Karpas-422 (cell line): ENCODE measurements at regions not wholly inside any gene's neighbourhood (a gene's known extent, or its start where the extent isn't known, plus 50 kb on each side); places are given as distances from the start of the nearest gene placed in this dataset.
A peak's percentile ranks its signal among the peaks of the same experiment; 100 is the strongest.

Source experiments
- DNase-seq: peaks from one replicate; pipeline ENCODE4 v3.0.0-alpha.2; 2015
- H2AFZ ChIP-seq: fragments of 200-600 bp; sonication (generic); 2 replicates; pipeline ENCODE4 v1.6.1; 2014; ENCODE audit warnings: antibody characterized with exemption, low read length, mixed read lengths
- H3K27ac ChIP-seq: fragments of 200-600 bp; sonication (generic); 2 replicates; pipeline ENCODE4 v1.5.1; 2014; ENCODE audit warnings: mild to moderate bottlenecking, low read length, moderate library complexity
- H3K27me3 ChIP-seq: fragments of 200-600 bp; sonication (generic); 2 replicates; pipeline ENCODE4 v1.6.1; 2014; ENCODE audit warnings: low read length, mixed read lengths
- H3K36me3 ChIP-seq: fragments of 200-600 bp; sonication (generic); 2 replicates; pipeline ENCODE4 v1.6.1; 2014; ENCODE audit warnings: low read length, mixed read lengths; ENCODE audit not compliant: insufficient read depth
- H3K4me1 ChIP-seq: fragments of 200-600 bp; sonication (generic); 2 replicates; pipeline ENCODE4 v1.6.1; 2014; ENCODE audit warnings: mild to moderate bottlenecking, low read length, mixed read lengths
- H3K4me2 ChIP-seq: fragments of 200-600 bp; sonication (generic); 2 replicates; pipeline ENCODE4 v1.6.1; 2014; ENCODE audit warnings: low read length, low read depth, mild to moderate bottlenecking; ENCODE audit not compliant: poor library complexity, severe bottlenecking
- H3K4me3 ChIP-seq: fragments of 200-600 bp; sonication (generic); 2 replicates; pipeline ENCODE4 v1.5.1; 2014; ENCODE audit warnings: mild to moderate bottlenecking, antibody characterized with exemption, low read length, mixed read lengths
- H3K79me2 ChIP-seq: fragments of 200-600 bp; sonication (generic); 2 replicates; pipeline ENCODE4 v1.6.1; 2014; ENCODE audit warnings: mild to moderate bottlenecking, low read length, mixed read lengths
- H3K9ac ChIP-seq: fragments of 200-600 bp; sonication (generic); 2 replicates; pipeline ENCODE4 v1.6.0; 2014; ENCODE audit warnings: low read length
- H3K9me2 ChIP-seq: fragments of 200-600 bp; sonication (generic), shearing (Covaris generic); replicated peaks from 2 replicates; pipeline ENCODE4 v1.6.0; 2014; ENCODE audit warnings: mild to moderate bottlenecking, low read length, moderate library complexity; ENCODE audit not compliant: insufficient read depth
- H3K9me3 ChIP-seq: fragments of 300-700, 200-600 bp; sonication (generic); 2 replicates; pipeline ENCODE4 v1.6.1; 2014; ENCODE audit warnings: low read length, mixed read lengths
- H4K20me1 ChIP-seq: fragments of 200-600 bp; sonication (generic); 2 replicates; pipeline ENCODE4 v1.6.1; 2014; ENCODE audit warnings: mild to moderate bottlenecking, antibody characterized with exemption, low read length, low read depth; ENCODE audit not compliant: insufficient read depth

- Histone ChIP-seq H3K27ac (no peak overlapping the region), H3K36me3 (no peaks in the 10 kb centered on the region), H2AFZ (no peak overlapping the region), H3K27me3 (no peaks in the 10 kb centered on the region), H3K9ac (no peak overlapping the region), H3K9me2 (no peaks in the 10 kb centered on the region), H3K79me2 (no peaks in the 10 kb centered on the region), H3K4me2 (no peak overlapping the region), H3K4me3 (no peak overlapping the region), H4K20me1 (no peaks in the 10 kb centered on the region), H3K4me1 (peaks cover 17% of the 10 kb centered on the region), H3K9me3 (no peaks in the 10 kb centered on the region)
- DNase-seq: no peak
Measured at GRCh38 chr6:119535332-119535731, 185.8 kb upstream of the MAN1A1 start.

- DNase-seq: no peak
- Histone ChIP-seq H3K9me3 (no peaks in the 10 kb centered on the region), H3K4me2 (peak overlapping the region; percentile 34), H2AFZ (no peak overlapping the region), H3K27ac (0 out of 2 replicates have a peak overlapping the region, but pooled peaks have one; percentile 19), H3K4me3 (no peak overlapping the region), H3K9me2 (no peaks in the 10 kb centered on the region), H3K79me2 (no peaks in the 10 kb centered on the region), H4K20me1 (no peaks in the 10 kb centered on the region), H3K27me3 (no peaks in the 10 kb centered on the region), H3K36me3 (no peaks in the 10 kb centered on the region), H3K9ac (no peak overlapping the region), H3K4me1 (peaks cover 17% of the 10 kb centered on the region)
Measured at GRCh38 chr6:119533603-119534279, 184.2 kb upstream of the MAN1A1 start.

- no peaks in the 10 kb centered on the region for H4K20me1 ChIP-seq
- H3K4me3 ChIP-seq: no peak overlapping the region
- no peak overlapping the region for H3K9ac ChIP-seq
- no peaks in the 10 kb centered on the region for H3K9me3 ChIP-seq
- H3K79me2 ChIP-seq: no peaks in the 10 kb centered on the region
- H3K36me3 ChIP-seq: no peaks in the 10 kb centered on the region
- H3K27me3 ChIP-seq: no peaks in the 10 kb centered on the region
- DNase-seq: no peak
- no peak overlapping the region for H3K27ac ChIP-seq
- H2AFZ ChIP-seq: no peak overlapping the region
- H3K4me2 ChIP-seq: no peak overlapping the region
- no peaks in the 10 kb centered on the region for H3K4me1 ChIP-seq
- no peaks in the 10 kb centered on the region for H3K9me2 ChIP-seq
Measured at GRCh38 chr6:119527231-119527578, 177.6 kb upstream of the MAN1A1 start.

GRCh38 chr6:119526561-119527230, 177.1 kb upstream of the MAN1A1 start:
- no peaks in the 10 kb centered on the region for H4K20me1 ChIP-seq
- no peak overlapping the region for H3K9ac ChIP-seq
- no peaks in the 10 kb centered on the region for H3K9me3 ChIP-seq
- H3K4me1 ChIP-seq: no peaks in the 10 kb centered on the region
- H2AFZ ChIP-seq: no peak overlapping the region
- no peak for DNase-seq
- no peaks in the 10 kb centered on the region for H3K36me3 ChIP-seq
- H3K9me2 ChIP-seq: no peaks in the 10 kb centered on the region
- no peaks in the 10 kb centered on the region for H3K79me2 ChIP-seq
- H3K27me3 ChIP-seq: no peaks in the 10 kb centered on the region
- no peak overlapping the region for H3K4me3 ChIP-seq
- H3K4me2 ChIP-seq: no peak overlapping the region
- no peak overlapping the region for H3K27ac ChIP-seq

- H3K79me2 ChIP-seq: no peaks in the 10 kb centered on the region
- H3K27ac ChIP-seq: no peak overlapping the region
- H3K36me3 ChIP-seq: no peaks in the 10 kb centered on the region
- no peak overlapping the region for H3K4me3 ChIP-seq
- H3K9me2 ChIP-seq: no peaks in the 10 kb centered on the region
- no peak overlapping the region for H3K9ac ChIP-seq
- H4K20me1 ChIP-seq: no peaks in the 10 kb centered on the region
- DNase-seq: no peak
- H3K9me3 ChIP-seq: no peaks in the 10 kb centered on the region
- H3K4me2 ChIP-seq: no peak overlapping the region
- no peaks in the 10 kb centered on the region for H3K27me3 ChIP-seq
- no peak overlapping the region; the same call in 1 of the 2 replicates for H2AFZ ChIP-seq
- no peaks in the 10 kb centered on the region for H3K4me1 ChIP-seq
Measured at GRCh38 chr6:119524410-119524809, 174.8 kb upstream of the MAN1A1 start.

- no peak overlapping the region for H3K4me3 ChIP-seq
- H3K4me2 ChIP-seq: no peak overlapping the region
- no peaks in the 10 kb centered on the region for H3K9me2 ChIP-seq
- H3K79me2 ChIP-seq: no peaks in the 10 kb centered on the region
- no peaks in the 10 kb centered on the region for H3K4me1 ChIP-seq
- no peak overlapping the region for H3K9ac ChIP-seq
- H3K36me3 ChIP-seq: no peaks in the 10 kb centered on the region
- H3K9me3 ChIP-seq: no peaks in the 10 kb centered on the region
- H2AFZ ChIP-seq: no peak overlapping the region
- H3K27ac ChIP-seq: no peak overlapping the region
- no peak for DNase-seq
- H3K27me3 ChIP-seq: no peaks in the 10 kb centered on the region
- H4K20me1 ChIP-seq: no peaks in the 10 kb centered on the region
Measured at GRCh38 chr6:119523556-119523955, 174.0 kb upstream of the MAN1A1 start.

- no peaks in the 10 kb centered on the region for H3K9me3 ChIP-seq
- no peaks in the 10 kb centered on the region for H3K27me3 ChIP-seq
- H3K4me3 ChIP-seq: no peak overlapping the region
- no peaks in the 10 kb centered on the region for H3K36me3 ChIP-seq
- no peak overlapping the region for H2AFZ ChIP-seq
- H3K9ac ChIP-seq: no peak overlapping the region
- no peak overlapping the region for H3K27ac ChIP-seq
- no peak overlapping the region for H3K4me2 ChIP-seq
- H4K20me1 ChIP-seq: no peaks in the 10 kb centered on the region
- no peaks in the 10 kb centered on the region for H3K4me1 ChIP-seq
- no peaks in the 10 kb centered on the region for H3K79me2 ChIP-seq
- no peaks in the 10 kb centered on the region for H3K9me2 ChIP-seq
- DNase-seq: no peak
Measured at GRCh38 chr6:119521251-119521650, 171.7 kb upstream of the MAN1A1 start.

GRCh38 chr6:119517428-119517827, 167.9 kb upstream of the MAN1A1 start:
- no peak for DNase-seq
- no peak overlapping the region for H2AFZ ChIP-seq
- H3K4me1 ChIP-seq: no peaks in the 10 kb centered on the region

More at GRCh38 chr6:119517428-119517827, 167.9 kb upstream of the MAN1A1 start:
- Histone ChIP-seq H3K9me2 (no peaks in the 10 kb centered on the region), H3K4me2 (no peak overlapping the region), H3K27me3 (no peaks in the 10 kb centered on the region), H3K79me2 (no peaks in the 10 kb centered on the region), H3K9ac (no peak overlapping the region), H3K36me3 (no peaks in the 10 kb centered on the region), H3K4me3 (no peak overlapping the region), H4K20me1 (no peaks in the 10 kb centered on the region), H3K9me3 (no peaks in the 10 kb centered on the region), H3K27ac (no peak overlapping the region)
